ENCODE measurements at regions not wholly inside any gene's neighbourhood (a gene's known extent, or its start where the extent isn't known, plus 50 kb on each side); places are given as distances from the start of the nearest gene placed in this dataset.
"Not testable (repeated sequence)": the region's sequence is repeated elsewhere in the genome, so short reads cannot be mapped to it uniquely, and the experiment has no call there.

GRCh38 chr12:67072281-67072680, 196.9 kb upstream of the CAND1 start:
- TF ChIP-seq CTCF (conservative IDR thresholded peaks at IDR 0.05; ENCODE audit: low read length); EZH2phosphoT487 (IDR thresholded peaks at IDR 0.05; ENCODE audit: borderline replicate concordance, low read depth, low read length): not testable (repeated sequence)
